Amygdala (tissue), 56 donors: ENCODE measurements at regions not wholly inside any gene's neighbourhood (a gene's known extent, or its start where the extent isn't known, plus 50 kb on each side); places are given as distances from the start of the nearest gene placed in this dataset.
"Not testable (repeated sequence)": the region's sequence is repeated elsewhere in the genome, so short reads cannot be mapped to it uniquely, and the experiment has no call there.

ENCODE experiments used
- DNase-seq, 56 donors: peaks; one replicate each; lab custom pipeline; 2025; lab: John Stamatoyannopoulos, UW

GRCh38 chr2:64742678-64743077 lies 89.0 kb upstream of the SERTAD2 start:
- DNase-seq, result no peak

DNA sequence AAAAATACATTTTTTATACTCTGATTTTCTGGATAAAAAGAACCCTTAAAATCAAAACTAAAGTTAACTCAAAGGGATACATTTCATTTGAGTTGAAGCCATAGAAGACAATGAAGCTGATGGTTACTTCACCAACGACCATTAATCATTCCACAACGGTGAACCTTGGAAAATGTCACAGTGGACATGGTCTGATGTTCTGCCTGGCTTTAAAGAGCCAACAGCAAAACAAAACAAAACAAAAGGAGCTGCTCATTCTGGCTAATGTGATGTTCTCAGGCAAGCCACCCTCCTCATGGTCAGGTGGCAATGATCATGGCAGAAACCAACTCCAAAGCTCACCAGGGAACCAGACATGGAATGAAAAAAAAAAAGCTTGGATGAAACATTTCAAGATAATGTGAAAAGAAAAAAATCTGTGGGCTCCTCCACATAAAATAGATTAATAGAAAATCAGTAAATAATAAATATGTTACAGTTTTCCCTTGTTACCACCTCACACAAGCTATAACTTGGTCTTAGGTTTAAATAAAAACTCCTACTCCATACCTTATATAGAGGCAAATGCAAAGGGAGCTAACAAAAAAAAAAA lies 90.1 kb upstream of the SERTAD2 start:
- no peak for DNase-seq

GRCh38 chr2:64745562-64745961 lies 91.8 kb upstream of the SERTAD2 start:
- DNase-seq, result no peak

- not testable (repeated sequence) for DNase-seq
These were observed 94.0 kb upstream of the SERTAD2 start for GRCh38 chr2:64747690-64748091.

- DNase-seq, result no peak
These were observed 94.4 kb upstream of the SERTAD2 start for GRCh38 chr2:64748147-64748546.

DNA sequence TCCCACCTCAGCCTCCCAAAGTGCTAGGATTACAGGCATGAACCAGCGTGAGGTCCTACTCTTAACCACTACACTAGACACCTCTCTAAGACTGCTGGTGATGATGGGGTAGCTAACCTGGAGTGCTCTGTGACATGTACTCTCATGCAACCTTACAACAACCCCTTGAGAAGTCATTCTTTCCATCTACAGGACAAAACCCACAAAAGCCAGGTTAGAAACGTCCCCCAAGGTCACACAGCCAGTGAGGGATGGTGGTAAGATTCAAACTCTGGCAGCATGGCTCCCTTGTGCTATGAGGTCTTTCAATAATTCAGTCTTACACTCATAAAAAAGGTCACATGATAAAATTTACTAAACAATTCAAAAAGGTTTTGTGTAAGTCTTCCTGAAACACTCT lies 94.8 kb upstream of the SERTAD2 start:
- no peak for DNase-seq

DNA sequence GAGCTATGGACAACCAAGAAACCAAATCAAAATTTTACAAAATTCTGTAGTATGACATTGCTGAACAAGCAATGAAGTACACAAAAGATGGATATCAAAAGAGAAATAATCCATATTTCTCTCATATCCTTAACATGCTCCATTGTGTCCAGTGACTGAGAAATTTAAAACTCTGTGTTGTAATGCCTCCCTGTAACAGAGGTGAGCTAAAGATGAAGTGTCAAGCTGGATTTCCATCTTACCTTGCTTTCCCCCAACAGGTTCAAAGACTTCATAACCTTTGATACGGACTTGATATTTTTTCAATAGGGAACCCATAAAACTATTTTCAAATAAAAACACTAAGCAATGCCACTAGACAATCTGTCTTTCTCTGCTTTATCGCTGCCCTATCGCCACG lies 95.7 kb upstream of the SERTAD2 start:
- DNase-seq, result no peak

DNA sequence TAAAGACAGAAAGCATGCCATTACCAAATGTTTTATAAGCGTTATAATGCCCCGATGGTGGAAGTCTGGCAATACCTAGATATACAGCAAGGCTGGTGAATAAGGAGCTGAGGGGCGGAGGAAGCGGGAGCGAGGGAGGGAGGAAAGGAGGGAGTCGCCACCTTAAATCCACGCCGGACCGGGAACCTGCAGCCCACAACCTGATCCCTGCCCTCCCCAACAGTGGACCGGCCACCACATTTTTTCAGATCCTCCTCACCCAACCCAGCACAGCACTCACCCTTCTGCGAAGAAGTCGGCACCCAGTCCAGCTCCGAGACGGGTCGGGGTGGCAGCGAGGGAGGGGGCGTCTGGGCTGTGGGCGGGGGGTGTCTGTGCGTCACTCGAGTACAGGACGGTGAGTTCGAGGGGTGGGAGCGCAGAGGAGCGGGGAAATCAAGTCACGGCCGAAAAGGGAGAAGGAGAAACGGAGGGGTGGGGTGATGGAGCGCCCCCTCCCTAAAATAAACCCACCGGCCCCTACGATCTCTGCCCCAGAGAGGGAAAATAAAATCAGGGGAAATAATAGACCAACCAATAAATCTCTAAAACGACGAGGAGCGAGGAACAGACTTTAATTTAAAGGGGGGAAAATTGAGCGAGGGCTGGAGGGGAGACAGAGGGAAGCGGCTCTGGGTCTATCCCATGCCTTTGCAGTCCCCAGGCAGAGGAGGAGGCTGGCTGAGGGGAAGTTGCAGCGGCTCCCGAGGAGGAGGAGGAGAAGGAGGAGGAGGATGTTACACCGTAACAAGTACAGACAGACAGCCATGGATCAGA lies 96.5 kb upstream of the SERTAD2 start:
- DNase-seq, result peak in 34 of 56 donors; percentile 9 to 66 (median 38)

DNA sequence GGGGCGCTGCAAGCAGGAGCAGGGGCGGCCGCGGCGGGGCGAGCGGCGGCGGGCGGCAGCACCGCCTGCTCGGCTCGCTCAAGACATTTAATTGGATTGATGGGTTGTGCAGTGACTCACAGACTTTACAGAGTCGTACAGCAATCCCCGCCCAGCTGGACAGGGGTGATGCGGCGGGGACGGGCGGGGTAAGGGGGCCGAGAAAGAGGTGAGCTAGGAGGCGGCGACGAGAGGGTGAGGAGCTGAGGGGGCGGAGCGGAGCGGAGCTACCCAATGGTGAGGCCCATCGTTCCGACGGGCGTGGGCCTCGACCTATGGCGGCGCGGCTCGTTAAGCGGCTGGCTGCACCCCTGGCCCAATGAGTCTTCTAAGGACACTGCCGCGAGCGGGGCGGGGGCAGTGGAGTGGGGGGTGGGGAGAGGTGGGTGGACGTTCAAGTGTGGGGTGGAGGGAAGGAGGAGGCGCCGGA lies 97.1 kb upstream of the SERTAD2 start:
- DNase-seq, result peak in 52 of 56 donors; percentile 94 to 100 (median 100)

GRCh38 chr2:64751286-64752260 lies 97.9 kb upstream of the SERTAD2 start:
- DNase-seq, result peak in 26 of 56 donors; percentile 69 to 100 (median 100)

DNA sequence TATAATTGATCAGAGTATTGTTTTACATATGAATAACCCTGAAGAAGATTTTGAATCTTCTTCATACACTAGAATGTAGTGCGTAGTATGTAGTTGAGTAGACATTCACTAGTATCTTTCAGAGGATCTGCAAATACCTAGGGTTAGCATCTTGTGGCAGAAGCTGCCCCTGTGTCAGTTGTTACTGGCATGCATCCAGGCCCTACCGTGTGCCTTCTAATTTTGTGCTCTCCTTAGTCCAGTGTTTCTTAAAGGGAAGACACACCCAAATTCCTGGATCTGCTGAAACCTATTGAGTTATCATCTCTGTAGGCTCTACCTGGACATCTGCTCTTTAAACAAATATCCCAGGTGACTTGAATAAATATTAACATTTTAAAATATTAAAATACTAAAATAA lies 99.7 kb upstream of the SERTAD2 start:
- DNase-seq, result no peak

GRCh38 chr2:64754570-64754969 lies 100.9 kb upstream of the SERTAD2 start:
- no peak for DNase-seq

DNA sequence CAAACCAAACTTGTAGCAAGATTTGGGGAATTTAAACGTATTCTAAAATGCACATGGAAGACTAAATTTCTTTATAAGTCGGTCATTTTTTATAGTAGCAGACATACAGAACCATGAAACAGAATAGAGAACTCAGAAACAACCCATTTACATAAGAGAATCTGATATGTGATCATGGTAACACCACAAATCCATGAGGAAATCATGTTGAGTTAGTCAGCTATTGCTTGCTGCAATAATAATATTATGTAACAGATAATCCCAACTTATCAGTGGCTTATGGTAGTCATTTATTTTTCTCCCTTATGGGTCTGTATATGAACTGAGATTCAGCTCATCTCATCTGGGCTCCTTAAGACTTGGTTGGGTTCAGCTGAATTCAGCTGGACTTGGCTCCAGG lies 103.4 kb upstream of the SERTAD2 start:
- no peak for DNase-seq

DNA sequence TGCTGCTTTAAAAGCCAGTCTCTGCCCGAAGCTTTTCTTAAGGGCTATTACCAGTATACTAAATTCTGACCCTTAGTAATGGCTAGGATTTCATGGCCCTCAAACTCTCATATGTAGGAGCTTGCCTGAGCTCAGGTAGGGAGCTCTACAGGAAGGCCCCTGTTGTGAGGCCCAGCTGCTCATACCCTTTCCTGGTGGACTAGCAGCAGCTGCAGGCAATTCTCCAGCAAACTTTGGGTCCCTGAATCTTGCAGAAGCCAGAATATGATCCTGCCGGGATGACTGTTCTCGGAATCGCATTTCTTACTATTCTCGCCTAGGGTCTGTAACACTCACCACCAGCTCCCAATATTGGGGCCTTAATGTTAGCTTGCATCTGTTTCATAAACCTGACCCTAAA lies 106.4 kb upstream of the SERTAD2 start:
- no peak for DNase-seq

DNA sequence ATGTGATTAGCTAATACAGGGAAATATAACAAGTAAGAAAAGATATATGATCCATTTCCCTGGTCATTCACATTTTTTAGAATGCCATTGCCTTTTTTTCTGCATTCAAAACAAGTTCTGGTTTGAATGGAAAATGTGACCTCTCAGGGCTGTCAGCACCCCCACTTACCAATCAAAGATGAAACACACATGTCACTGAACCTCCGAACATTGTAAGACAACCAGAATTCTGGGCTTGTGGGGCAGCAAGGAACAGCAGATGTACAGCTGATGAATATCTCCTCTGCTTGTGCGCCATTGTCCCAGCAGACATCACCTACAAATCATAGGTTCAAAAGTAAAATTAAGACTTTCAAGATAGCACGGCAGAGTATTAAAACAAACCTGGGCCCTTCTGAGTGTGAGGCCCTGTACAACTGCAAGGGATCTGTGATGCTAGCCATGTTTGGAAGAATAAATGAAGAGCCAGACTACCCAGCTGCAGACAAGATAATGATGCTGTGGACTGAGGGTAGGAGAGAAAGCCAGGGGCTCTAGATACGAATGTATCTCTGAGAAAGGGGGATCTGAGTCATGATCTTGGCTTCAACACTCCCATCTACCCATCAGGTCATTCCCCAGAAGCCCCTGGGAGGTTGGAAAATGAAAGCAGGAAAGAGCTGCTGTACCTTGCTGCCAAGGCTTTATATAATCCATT lies 108.7 kb upstream of the SERTAD2 start:
- DNase-seq, result no peak

- no peak for DNase-seq
These were observed 109.4 kb upstream of the SERTAD2 start for GRCh38 chr2:64763126-64763525.

- no peak for DNase-seq
These were observed 111.6 kb upstream of the SERTAD2 start for GRCh38 chr2:64765160-64765805.

DNA sequence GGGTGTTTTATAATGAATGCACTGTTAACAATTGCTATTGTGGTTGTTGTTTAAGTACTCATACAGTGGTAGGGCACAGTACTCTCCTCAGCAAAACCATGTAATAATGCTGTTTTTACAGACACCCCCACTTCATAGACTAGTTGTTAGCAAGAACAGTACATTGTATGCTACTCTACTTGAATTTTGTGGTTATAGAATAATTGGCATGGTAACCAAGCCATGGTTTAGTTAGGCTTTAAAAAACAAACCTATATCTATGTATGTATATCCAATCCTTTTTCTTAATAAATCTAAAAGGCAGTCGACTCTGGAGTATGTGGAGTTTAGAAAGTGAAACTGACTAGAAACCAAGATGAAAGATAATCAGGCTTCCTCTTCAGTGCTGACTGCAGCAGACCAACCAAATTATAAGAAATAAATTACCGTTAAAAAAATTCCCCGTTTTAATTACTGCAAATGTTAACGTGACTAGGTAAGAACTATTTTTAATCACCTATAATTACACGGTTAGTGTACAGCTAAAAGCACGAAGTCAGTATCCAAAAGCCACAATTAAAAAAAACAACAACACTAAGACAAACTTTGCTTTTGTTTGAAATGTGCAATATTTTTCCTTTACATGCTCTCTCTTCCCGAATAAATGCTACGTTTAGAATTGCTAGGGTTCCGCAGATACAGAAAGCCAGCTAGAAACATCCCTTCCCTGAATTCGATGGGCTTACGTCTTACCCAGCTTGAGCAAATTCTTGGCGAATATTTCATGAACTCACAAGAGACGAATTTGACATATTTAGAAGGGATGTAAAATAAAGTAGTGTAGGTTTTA lies 113.3 kb upstream of the SERTAD2 start:
- peak in 1 of 56 donors; percentile 35 for DNase-seq
